T-helper 2 cell (primary cell): ENCODE measurements at regions not wholly inside any gene's neighbourhood (a gene's known extent, or its start where the extent isn't known, plus 50 kb on each side); places are given as distances from the start of the nearest gene placed in this dataset.
"Not testable (repeated sequence)": the region's sequence is repeated elsewhere in the genome, so short reads cannot be mapped to it uniquely, and the experiment has no call there.

ENCODE experiments used
- DNase-seq, 5 experiments: peaks; one replicate each; pipeline versions ENCODE4 v3.0.0 to v3.0.0-alpha.2; 2012 to 2022

DNA sequence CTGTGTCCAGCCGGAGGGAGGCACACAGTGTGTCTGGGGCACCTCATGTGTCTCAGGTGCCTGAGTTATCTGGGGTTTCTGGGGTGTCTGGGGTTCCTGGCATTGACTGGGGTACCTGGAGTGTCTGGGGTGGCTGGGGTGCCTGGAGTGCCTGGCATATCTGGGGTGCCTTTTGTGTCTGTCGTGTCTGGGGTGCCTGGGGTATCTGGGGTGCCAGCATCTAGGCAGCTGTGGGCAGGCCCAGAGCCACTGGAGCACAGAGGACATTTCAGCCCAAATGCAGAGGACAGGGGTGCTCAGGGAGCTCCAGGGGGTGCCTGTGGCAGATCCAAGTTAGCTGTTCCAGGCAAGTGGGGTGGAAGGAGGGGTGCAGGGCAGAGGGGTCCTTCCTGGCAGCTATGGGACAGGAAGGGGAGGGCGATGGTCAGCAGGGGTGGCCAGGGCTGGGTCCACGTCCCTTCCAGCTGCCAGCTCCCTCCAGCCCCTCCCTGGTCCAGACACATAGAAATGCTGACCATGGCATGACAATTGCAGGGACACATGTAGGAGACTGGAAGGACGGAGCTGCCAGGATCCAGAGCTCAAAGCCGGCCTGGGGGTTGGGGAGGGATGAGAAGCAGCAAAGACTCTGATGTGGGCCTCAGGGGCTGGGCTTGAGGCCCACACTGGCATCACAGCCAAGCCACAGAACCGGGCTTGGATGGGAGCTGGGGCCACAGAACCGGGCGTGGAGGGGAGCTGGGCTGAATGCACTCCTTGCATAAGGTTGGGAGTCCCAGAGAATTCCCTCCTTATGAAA lies 133.0 kb downstream of the BRD1 start:
- no peak for DNase-seq

DNA sequence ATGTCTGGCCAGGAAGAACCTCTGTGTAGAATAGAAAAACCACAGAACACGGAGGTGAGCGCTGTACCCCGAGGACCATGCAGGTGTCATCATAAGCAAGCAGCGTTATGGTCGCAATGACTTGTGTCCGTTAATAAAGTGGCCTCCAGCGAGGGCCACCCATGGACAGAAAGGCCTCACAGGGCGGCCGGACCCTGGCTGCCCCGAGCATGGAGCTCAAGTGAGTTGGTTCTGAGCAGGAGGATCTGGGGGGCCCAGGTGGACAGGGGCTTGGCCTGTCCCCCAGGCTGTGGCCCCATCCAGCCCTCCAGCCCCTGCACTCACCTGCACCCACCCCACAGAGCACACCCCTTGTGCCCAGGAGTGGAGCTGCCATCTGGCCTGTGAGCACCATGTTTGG lies 133.8 kb downstream of the BRD1 start:
- DNase-seq, result no peak

DNA sequence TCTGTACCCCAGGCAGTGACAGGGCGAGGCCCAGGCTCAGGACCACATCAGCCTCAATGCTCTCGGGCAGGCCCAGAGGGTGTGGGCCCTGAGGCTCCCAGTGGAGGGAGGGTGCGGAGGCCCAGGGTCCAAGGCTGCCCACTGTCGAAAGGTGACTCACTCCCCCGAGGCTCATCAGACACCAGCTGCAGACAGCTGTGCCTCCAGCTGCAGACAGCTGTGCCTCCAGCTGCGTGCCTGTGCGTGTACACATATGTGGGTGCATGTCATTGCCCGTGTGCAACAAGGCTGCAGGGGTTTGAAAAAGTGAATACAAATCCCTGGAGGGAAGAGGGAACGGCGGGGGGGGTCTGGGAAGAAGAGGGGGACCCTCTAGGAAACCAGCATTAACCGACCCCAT lies 134.3 kb downstream of the BRD1 start:
- DNase-seq, result no peak

DNA sequence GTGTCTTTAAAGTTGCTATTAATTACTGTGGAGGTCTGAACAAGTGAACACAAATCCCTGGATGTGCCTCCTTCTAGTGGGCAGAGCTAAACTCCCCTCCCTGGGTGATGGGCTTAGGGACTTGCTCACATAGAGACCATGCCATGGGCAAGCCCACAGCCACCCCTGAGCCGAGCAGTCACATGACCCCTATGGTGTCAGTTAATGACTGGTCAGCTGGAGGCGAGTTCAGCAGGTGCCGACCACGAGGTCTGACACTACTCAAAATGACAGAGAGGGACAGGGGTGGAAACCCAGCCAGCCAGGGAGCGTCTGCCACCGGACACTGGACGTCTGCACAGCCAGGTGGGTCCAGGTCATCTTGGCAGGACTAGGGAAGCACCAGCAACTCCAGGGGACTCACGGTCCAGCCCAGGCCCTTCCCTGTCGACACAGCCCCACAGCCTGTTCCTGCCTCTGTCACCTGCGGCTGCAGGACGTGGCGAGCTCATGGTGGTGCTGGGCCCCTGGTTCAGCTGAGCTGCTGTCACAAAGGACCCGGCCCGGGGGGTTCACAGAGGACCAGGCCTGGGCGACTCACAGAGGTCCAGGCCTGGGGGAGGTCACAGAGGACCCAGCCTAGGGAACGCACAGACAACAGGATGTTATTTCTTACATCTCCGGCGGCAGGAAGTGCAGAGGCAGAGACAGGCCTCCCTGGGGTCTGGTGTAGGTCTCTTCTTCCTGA lies 135.0 kb downstream of the BRD1 start:
- no peak for DNase-seq

DNA sequence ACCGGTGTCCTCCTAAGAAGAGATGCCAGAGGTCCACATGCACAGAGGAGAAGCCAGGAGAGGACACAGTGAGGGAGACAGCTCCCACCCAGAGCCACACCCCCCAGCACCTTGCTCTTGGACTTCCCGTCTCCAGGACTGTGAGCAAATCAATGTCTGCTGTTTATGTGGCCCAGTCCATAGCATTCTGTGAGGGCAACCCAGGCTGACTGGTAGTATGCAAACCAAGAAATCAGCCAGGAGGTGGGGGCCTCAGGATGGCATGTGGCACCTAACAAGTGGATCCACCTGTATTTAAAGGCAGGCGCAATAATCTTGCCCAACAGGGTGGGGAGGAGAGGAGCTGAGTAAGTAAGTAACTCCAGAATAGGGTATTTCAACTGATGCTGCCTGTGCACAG lies 136.4 kb downstream of the BRD1 start:
- no peak for DNase-seq

DNA sequence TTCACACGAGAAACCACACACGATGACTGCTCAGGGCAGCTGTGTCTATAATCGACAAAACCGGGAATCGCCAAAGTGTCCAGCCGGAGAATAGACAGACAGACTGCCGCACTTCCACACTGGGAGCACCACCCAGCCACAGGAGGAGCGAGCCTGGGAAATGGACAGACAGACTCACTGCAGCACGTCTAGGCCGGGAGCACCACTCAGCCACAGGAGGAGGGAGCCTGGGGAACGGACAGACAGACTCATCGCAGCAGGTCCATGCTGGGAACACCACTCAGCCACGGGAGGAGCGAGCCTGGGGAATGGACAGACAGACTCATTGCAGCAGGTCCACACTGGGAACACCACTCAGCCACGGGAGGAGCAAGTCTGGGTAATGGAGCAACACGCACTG lies 137.2 kb downstream of the BRD1 start:
- no peak for DNase-seq

DNA sequence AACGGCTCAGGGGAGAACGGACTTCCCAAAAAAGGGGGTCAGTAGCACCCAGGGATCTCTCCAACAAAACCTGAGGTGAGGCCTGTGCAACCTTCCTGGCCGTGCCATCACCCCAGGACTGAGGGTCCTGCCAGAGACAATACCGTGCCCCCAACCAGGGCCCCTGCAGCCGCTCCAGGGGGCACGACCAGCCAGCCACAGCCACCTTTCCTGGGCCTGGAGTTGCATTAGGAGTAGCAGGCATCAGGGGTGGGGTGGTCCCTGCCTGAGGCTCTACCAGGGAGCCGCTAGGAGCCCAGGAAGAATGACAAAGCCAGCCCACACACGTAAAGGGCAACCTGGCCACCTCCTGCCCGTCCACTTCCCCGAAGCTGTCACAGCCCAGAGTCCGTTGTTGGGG lies 137.8 kb downstream of the BRD1 start:
- no peak for DNase-seq

DNA sequence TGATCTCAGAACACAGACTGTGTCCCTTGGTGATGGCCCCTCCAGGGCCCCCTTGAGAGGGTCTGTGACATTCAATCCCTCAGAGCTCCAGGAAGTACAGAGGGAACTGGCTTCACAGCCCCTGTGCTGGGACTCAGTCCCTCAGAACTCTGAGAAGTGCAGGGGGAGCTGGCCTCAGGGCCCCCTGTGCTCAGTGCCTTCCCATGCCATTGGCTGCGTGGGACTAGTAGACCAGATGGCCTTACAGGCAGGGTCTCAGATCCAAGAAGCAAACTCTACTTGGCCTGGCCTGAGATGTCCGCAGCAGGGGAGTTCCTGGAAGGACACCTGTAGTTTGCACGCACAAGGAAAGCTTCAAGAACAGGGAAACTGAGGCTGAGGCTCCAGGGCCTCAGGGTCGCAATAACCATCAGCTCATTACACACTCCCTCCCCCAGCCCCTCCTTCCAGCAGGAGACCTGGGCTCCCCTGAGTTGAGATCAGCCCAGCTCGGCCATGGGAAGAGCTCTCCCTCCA lies 138.4 kb downstream of the BRD1 start:
- no peak for DNase-seq

DNA sequence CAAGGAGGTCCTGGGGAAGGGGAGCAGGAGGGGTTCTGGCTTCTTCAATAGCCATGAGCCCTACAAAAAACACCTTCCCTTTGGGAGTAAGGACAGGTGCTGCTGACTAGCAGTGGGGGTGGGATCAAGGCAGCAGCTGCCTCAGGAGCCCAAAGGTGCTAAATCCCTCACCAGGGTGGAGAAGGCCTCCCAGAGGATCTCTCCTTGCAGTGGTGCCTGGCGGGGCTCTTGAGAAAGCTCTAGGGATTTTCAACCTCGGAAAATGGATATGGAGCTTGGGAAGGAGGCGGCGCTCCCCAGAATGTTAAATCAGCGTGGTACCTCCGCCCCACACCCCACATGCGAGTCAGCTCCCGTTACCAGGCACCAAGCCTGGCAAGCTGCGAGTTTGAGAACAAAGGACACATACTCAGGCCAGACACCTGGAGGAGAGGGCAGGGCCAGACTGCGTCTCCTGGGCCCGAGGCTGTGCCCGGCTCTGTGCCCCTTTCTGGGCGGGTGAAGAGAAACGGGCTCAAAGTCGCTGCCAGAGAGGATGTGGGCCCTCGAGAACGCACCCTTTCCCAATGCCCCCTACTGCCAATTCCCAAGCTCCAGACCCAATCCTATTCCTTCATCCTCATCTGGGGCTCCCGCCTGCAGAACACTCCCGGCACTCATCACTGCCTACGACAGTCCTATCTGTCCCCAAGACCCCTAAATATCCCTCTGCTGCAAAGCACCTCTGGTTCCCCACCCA lies 139.0 kb downstream of the BRD1 start:
- no peak for DNase-seq

DNA sequence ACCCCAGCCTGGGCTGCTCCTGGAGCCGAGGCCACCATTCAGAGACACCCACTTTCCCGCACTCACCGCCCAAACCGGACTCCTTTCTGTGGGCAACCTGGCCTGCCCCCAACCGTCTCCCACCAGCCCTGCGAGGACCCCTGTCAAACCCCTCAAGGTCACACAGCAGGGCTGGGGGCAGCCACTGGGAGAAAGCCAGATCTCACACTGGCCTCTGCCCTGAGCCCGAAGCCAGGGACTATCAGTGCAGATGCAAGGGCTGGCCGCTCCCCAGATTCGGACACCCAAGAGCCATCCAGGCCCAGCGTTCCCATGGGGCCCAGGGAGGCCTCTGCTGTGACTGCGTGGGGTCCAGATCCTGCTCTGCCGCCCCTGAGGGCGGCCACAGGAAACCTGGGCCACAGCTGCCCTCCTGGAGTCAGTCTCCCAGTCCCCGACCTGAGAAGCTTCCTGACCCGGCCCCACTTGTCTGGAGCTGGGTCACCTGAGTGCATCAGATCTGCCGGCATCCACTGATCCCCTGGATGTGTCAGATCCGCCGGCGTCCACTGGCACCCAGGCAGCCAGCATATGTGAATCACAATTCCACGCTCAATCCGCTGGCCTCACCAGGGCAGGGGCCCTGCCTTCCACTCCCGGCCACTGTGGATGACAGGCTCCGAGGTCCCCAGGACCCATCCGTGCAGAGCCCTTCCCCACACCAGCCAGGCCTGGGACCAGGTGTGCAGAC lies 139.7 kb downstream of the BRD1 start:
- no peak for DNase-seq

DNA sequence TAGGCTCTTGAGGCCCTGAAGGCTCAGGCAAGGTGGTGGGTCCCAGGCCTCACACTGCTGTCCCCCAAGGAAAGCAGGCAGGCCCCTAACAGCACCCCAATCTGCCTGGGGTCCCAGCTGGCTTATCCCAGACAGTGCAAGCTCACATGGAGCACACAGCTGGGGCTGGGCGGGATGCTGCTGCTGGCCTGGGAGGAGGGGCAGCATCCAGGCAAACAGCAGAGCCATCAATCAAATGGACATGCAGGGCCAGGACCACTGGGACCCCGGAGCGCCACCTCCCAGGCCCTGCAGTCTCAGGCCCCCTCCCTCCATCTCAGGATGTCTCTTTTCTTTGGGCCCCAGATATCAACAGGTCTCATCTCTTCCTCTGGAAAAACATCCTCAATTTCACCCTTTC lies 140.3 kb downstream of the BRD1 start:
- no peak for DNase-seq

DNA sequence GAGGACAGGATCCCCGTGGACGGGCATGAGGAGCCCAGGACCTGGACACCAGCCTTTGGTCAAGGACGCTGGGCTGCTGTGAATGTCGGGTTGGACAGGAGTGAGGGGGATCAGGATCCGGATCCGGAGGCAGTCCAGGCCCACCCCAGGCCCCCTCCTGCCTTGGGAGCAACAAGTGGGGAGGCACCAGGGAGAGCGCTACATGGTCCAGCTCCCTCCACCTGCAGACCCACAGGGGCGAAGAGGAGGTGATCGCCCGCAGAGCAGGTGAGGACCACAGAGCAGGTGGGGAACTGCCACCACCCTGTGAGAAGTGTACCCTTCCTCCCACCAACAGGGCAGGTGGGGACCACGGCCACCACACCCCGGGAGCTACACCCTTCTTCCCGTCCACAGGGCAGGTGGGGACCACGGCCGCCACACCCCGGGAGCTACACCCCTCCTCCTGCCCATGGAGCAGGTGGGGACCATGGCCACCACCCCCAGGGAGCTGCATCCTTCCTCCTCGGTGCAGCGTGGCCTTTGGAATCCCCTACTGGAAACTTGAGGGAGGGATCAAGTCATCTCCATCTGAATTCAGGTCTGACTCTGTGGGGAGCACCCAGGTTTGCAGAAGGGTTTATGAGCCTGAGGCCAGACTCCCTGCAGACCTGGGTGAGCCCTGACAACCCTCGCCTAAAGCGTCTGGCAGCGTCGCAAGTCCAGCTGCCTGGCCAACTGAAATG lies 141.0 kb downstream of the BRD1 start:
- DNase-seq, result no peak

DNA sequence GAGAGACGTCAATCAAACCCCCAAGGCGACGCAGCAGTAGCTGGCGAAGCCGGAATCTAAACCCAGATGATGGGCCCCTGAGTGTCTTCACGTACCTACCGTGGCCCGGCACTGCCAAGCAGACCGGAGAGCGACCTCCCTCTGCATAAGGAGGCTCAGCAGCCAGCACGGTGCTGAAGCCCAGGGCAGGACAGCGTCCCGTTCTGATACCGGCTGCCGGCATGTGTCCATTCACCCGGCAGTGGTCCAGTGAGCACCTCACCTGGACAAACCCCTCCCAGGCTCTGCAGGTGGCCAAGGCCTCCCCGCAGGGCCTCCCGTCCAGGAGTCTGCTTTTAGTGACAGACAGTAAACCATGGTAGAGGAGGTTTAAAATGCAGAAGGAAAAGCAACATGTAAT lies 142.0 kb downstream of the BRD1 start:
- DNase-seq, result no peak

DNA sequence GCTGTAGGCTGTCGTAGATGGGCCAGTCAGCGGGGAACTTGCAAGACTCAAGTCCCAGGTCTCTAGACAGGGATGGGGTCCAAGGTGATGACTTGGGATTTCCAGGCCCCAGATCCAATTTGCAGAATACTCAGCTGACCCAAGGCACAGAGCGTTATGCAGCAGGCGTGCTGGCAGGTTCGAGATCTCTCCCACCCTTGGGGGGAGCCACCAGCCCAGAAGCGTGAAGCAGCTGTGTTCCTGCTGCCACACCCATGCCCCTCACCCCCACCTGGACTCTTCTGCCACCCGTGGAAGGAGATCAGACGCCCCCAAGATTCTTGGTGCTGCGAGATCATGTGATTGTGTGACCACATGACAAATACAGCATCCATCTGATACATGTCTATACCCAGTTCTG lies 142.6 kb downstream of the BRD1 start:
- DNase-seq, result no peak

DNA sequence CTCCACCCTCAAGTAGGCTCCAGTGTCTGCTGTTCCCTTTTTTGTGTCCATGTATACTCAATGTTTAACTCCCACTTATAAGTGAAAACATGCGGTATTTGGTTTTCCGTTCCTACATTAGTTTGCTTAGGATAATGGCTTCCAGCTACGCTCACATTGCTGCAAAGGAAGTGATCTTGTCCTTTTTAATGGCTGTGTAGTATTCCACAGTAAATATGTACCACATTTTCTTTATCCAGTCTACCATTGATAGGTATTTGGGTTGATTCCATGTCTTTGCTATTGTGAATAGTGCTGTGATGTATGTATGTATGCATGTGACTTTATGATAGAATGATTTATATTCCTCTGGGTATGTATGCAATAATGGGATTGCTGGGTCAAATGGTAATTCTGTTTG lies 144.6 kb downstream of the BRD1 start:
- DNase-seq, result no peak

DNA sequence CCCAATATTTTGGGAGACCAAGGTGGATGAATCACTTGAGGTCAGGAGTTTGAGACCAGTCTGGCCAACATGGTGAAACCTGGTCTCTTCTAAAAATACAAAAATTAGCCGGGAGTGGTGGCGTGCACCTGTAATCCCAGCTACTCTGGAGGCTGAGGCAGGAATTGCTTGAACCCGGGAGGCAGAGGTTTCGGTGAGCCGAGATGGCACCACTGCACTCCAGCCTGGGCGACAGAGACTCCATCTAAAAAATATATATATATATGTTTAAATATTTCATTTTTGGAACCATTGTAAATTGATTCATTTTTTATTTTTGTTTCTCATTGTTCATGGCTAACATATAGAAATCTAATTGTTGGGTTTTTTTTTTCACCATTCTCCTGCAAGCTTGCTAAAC lies 146.9 kb downstream of the BRD1 start:
- not testable (repeated sequence) for DNase-seq

DNA sequence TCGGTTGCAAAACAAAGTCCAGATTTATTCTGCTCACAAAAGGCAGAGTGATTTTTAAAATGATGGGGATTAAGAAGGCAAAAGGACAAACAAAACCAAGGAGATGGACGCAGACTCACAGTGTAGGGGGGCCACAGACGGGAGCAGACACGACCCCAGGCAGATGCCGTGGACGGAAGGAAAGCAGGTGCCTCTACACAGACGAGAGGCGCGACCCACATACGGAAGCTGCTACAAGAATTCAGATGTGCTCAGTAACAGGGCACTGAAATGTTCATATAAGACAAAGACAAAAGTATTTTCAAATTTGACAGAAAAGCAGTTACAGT lies 148.9 kb downstream of the BRD1 start:
- no peak for DNase-seq

DNA sequence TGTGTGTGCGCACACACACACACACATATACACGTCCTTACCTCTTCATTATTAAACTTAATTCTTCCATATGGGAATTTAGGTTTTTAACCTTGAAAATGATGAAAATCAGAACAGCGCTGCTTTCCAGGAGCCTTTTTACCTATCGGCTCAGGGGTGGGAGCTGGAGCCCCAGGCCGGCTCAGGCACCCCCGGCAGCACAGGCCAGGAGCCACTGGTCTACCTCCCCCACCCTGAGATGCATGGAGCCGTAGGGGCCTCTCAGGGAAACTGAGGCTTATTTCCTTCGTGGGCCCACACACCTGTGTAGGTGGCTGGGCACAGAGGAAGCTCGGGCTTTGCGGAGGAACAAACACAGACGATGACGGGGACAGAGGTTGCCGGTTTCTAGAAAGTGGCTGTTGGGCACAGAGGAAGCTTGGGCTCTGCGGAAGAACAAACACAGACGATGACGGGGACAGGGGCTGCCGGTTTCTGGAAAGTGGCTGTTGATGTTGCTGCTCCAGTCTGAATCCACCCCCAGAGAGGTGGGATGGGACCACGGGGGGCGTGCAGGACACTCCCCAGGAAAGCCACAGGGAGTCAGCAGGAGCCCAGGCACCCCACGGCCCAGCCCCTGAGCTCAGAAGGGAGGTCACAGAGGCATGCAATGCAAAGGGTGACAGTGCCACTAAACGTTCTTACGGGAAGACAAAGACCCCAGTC lies 149.4 kb downstream of the BRD1 start:
- DNase-seq, result no peak

DNA sequence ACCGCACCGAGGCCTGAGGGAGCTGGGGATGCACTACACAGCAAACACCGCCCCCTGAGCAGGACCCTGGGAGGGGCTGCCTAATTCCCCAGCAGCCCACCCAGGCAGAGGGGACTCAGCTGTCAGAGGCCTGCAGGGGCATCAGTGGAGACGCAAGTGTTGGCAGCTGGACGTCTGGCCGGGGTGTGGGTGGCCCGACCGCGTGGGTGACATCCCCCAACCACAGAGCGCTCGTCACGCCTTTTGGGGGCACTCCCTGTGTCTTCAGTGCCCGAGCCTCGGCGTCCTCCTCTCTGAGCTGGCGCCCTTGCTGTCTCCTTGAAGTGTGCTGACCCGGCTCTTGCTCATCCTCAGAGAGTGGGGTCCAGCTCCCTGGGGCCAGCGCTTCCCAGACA lies 150.2 kb downstream of the BRD1 start:
- no peak for DNase-seq

DNA sequence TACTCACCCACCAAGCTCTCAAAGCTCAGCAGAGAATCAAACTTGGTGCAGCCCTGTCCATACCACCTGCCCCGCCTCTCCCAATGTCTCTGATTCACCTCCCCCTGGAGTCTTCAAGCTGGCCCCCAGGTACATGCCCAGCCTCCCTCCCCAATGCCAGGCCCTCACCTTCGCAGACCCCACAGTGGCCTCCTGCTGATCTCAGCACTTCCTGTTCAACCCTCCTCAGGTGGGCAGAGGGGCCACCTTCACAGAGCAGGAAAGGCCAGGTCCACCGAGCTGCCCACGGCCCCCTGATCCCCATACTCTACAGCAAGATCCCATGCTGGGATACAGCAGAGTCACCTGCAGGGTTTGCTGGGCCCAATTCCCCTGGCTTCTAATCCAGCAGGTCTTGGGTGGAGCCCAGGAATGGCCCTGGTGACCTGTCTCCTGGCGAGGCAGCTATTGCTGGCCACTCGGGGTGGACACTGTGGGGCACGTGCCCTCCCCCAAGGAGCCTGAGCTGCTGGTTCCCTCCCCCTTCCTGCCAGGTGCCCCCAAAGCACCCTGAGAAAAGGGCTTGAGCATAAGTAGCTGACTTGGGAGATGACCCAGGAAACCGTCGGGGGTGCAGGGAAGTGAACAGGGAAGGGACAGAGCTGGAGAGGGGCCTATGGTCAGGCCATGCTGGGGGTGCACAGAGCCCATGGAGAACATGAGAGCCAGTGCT lies 150.7 kb downstream of the BRD1 start:
- DNase-seq, result no peak

DNA sequence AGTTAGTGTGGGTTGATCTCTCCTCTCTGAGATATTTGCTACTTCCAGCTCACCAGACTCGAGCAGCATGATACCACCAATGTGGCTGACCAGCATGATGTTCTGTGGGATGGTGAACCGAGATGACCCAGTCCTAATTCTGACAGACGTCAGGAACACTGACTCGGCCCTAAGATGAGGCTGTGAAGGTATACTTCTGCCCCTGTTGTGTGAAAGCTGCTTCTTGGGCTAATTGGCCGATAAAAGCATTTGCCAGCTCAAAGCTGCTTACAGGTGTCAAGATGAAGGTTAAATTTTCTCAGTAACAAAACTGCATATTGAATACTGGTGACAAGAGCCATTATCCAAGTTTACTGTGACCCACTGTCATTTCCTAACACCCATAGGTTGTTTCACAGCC lies 151.4 kb downstream of the BRD1 start:
- no peak for DNase-seq
